HG03064 (cell line): ENCODE measurements at regions not wholly inside any gene's neighbourhood (a gene's known extent, or its start where the extent isn't known, plus 50 kb on each side); places are given as distances from the start of the nearest gene placed in this dataset.

Source experiments
- ATAC-seq: cut with Tn5 transposase; IDR thresholded peaks from one replicate; pipeline ENCODE4 v1.9.1; 2021; ENCODE audit warnings: low read depth; ENCODE audit not compliant: unreplicated experiment

GRCh38 chr13:27014406-27015359 lies 156.9 kb downstream of the USP12 start:
- no peak for ATAC-seq

GRCh38 chr13:27012482-27013197 lies 159.0 kb downstream of the USP12 start:
- no peak for ATAC-seq

GRCh38 chr13:27011661-27012060 lies 159.9 kb downstream of the USP12 start:
- no peak for ATAC-seq

GRCh38 chr13:27008733-27009132 lies 162.9 kb downstream of the USP12 start:
- ATAC-seq: no peak

GRCh38 chr13:27007166-27007565 lies 164.4 kb downstream of the USP12 start:
- ATAC-seq: no peak

GRCh38 chr13:27006519-27007161 lies 165.0 kb downstream of the USP12 start:
- ATAC-seq: no peak

GRCh38 chr13:27005976-27006518 lies 165.6 kb downstream of the USP12 start:
- no peak for ATAC-seq

GRCh38 chr13:27005556-27005955 lies 166.1 kb downstream of the USP12 start:
- no peak for ATAC-seq

- ATAC-seq: no peak
Observed at GRCh38 chr13:27004866-27005265, 166.7 kb downstream of the USP12 start.

GRCh38 chr13:27004326-27004725 lies 167.3 kb downstream of the USP12 start:
- no peak for ATAC-seq

- ATAC-seq: no peak
Observed at GRCh38 chr13:27001705-27002104, 169.9 kb downstream of the USP12 start.

GRCh38 chr13:27000686-27001085 lies 170.9 kb downstream of the USP12 start:
- ATAC-seq: no peak

GRCh38 chr13:26999499-26999898 lies 172.1 kb downstream of the USP12 start:
- ATAC-seq: no peak

GRCh38 chr13:26998292-26998691 lies 173.3 kb downstream of the USP12 start:
- no peak for ATAC-seq

GRCh38 chr13:26996965-26997752 lies 174.5 kb downstream of the USP12 start:
- ATAC-seq: peak; percentile 83

GRCh38 chr13:26995159-26995558 lies 176.5 kb downstream of the USP12 start:
- no peak for ATAC-seq

- ATAC-seq: no peak
Observed at GRCh38 chr13:26993780-26994179, 177.8 kb downstream of the USP12 start.

- ATAC-seq: no peak
Observed at GRCh38 chr13:26992951-26993719, 178.5 kb downstream of the USP12 start.

- ATAC-seq: no peak
Observed at GRCh38 chr13:26991508-26992181, 180.0 kb downstream of the USP12 start.
